WERI-Rb-1 (cell line): ENCODE measurements at regions not wholly inside any gene's neighbourhood (a gene's known extent, or its start where the extent isn't known, plus 50 kb on each side); places are given as distances from the start of the nearest gene placed in this dataset.

Source experiments
- DNase-seq: peaks from one replicate; pipeline ENCODE4 v3.0.0-alpha.2; 2020
- H3K27ac ChIP-seq: fragments of 250-450 bp; sonication (Bioruptor Pico); 2 replicates; pipeline ENCODE4 v1.5.1; 2020; ENCODE audit warnings: mild to moderate bottlenecking, moderate library complexity
- H3K27me3 ChIP-seq: fragments of 250-450 bp; sonication (Bioruptor Pico); 2 replicates; pipeline ENCODE4 v1.5.1; 2021; ENCODE audit warnings: mild to moderate bottlenecking, low read depth, moderate library complexity; ENCODE audit not compliant: insufficient read depth, severe bottlenecking
- H3K36me3 ChIP-seq: fragments of 250-450 bp; sonication (Bioruptor Pico); 2 replicates; pipeline ENCODE4 v1.5.1; 2020; ENCODE audit warnings: mild to moderate bottlenecking, moderate library complexity
- H3K4me3 ChIP-seq: 2 replicates; pipeline ENCODE4 v1.5.1; 2011; ENCODE audit warnings: low read depth, mild to moderate bottlenecking, control low read depth, low read length
- H3K9me3 ChIP-seq: fragments of 250-450 bp; sonication (Bioruptor Pico); 2 replicates; pipeline ENCODE4 v1.5.1; 2021; ENCODE audit warnings: mild to moderate bottlenecking, moderate library complexity; ENCODE audit not compliant: severe bottlenecking
- CTCF ChIP-seq: IDR thresholded peaks from 2 replicates; pipeline ENCODE4 v1.5.1; 2011; ENCODE audit warnings: low read depth, mild to moderate bottlenecking, control low read depth, inconsistent platforms, low read length

DNA sequence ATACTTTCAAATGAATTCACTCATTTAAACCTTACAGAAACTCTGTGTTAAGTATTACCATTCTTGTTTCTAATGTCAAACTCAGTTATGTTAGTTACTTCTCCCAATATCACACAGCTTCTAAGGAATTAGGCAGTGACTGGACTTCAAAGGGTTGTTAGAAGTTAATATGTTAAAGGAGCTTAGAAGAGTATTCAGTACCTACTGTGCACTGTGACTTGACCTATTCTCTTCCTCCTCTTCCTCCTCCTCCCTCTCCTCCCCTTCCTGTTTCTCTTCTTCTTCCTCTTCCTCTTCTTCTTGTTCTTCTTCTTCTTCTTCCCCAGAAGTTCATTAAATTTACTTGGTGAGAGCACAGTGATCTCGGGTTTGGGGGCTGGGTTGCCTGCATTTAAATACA lies 325.6 kb upstream of the SLC35B3 start:
- H3K9me3 ChIP-seq, result no peaks in the 10 kb centered on the region
- no peaks in the 10 kb centered on the region for H3K36me3 ChIP-seq
- no peak for TF ChIP-seq CTCF
- H3K4me3 ChIP-seq, result no peak overlapping the region
- H3K27ac ChIP-seq, result no peak overlapping the region
- no peak for DNase-seq
- no peaks in the 10 kb centered on the region for H3K27me3 ChIP-seq

DNA sequence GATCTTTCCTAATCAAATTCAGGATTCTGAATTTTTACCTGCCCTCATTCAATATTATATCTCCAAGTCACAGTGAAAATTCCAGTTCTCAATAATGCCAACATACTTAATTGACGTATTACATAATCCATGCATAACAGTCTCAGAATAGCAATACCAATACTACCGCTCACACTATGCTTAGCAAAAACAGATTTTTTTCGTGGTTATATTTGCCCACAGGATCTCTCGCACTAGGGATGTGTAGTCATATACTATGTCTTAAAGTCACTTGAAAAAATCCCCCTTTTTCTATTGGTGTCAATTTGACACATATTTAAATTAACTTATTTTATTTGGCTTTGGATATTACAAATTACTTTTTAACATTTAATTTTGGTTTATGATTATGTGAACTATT lies 323.1 kb upstream of the SLC35B3 start:
- Histone ChIP-seq H3K4me3 (no peak overlapping the region), H3K27me3 (peaks cover 3% of the 10 kb centered on the region), H3K36me3 (no peaks in the 10 kb centered on the region), H3K27ac (no peak overlapping the region), H3K9me3 (no peaks in the 10 kb centered on the region)
- no peak for DNase-seq
- TF ChIP-seq CTCF, result no peak

- Histone ChIP-seq H3K27ac (no peak overlapping the region), H3K27me3 (peaks cover 3% of the 10 kb centered on the region), H3K4me3 (no peak overlapping the region), H3K36me3 (no peaks in the 10 kb centered on the region), H3K9me3 (no peaks in the 10 kb centered on the region)
- peak; percentile 14 for DNase-seq
- TF ChIP-seq CTCF, result no peak
Observed at GRCh38 chr6:8750627-8751026, 315.3 kb upstream of the SLC35B3 start.

- H3K27ac ChIP-seq, result no peak overlapping the region
- no peaks in the 10 kb centered on the region for H3K27me3 ChIP-seq
- no peak for DNase-seq
- no peaks in the 10 kb centered on the region for H3K9me3 ChIP-seq
- H3K4me3 ChIP-seq, result no peak overlapping the region
- TF ChIP-seq CTCF, result no peak
- H3K36me3 ChIP-seq, result no peaks in the 10 kb centered on the region
Observed at GRCh38 chr6:8749465-8749864, 314.1 kb upstream of the SLC35B3 start.

GRCh38 chr6:8743170-8743745 lies 307.9 kb upstream of the SLC35B3 start:
- no peaks in the 10 kb centered on the region for H3K27me3 ChIP-seq
- no peaks in the 10 kb centered on the region for H3K36me3 ChIP-seq
- no peak overlapping the region for H3K27ac ChIP-seq
- H3K4me3 ChIP-seq, result no peak overlapping the region
- TF ChIP-seq CTCF, result 0 out of 2 replicates have a peak, but pooled peaks have one; percentile 2
- H3K9me3 ChIP-seq, result no peaks in the 10 kb centered on the region
- no peak for DNase-seq

DNA sequence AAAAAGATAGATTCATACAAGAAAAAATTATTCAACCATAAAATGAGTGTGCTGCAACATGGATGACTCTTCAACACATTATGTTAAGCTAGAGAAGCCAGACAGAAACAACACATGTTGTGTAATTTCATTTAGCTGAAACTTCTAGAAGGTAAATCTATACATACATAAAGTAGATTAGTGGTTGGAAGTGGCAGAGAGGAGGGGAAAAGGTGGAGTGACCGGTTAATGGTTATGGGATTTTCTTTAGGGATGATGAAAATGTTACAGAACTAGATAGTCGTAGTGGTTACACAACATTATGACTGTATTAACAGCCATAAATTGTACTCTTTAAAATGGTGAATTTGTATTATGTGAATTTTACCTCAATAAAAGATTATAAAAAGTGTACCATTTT lies 304.1 kb upstream of the SLC35B3 start:
- Histone ChIP-seq H3K9me3 (no peaks in the 10 kb centered on the region), H3K36me3 (no peaks in the 10 kb centered on the region), H3K4me3 (no peak overlapping the region), H3K27ac (no peak overlapping the region), H3K27me3 (peaks cover 5% of the 10 kb centered on the region)
- no peak for TF ChIP-seq CTCF
- no peak for DNase-seq
